Calu3 (cell line): ENCODE measurements at regions not wholly inside any gene's neighbourhood (a gene's known extent, or its start where the extent isn't known, plus 50 kb on each side); places are given as distances from the start of the nearest gene placed in this dataset.
A peak's percentile ranks its signal among the peaks of the same experiment; 100 is the strongest.

Source experiments
- BruUV-seq: library from RNA; stranded (reverse); fragments of 400-500 nt; replicated peaks from 2 replicates; lab custom pipeline; 2021; lab: Mats Ljungman, UMichigan
- CTCF ChIA-PET: fragments of 300-600 bp; sonication (Branson Sonifier 250); formaldehyde crosslinking; loops from one replicate; lab custom pipeline; 2022; ENCODE audit warnings: antibody characterized with exemption; lab: Charles Lee
- DNase-seq: peaks from one replicate; pipeline ENCODE4 v3.0.0; 2022
- H3K27ac Mint-ChIP-seq: one replicate; pipeline ENCODE4 v1.8.0; 2022; ENCODE audit warnings: mixed read lengths; ENCODE audit not compliant: unreplicated experiment
- H3K27me3 Mint-ChIP-seq: one replicate; pipeline ENCODE4 v1.8.0; 2022; ENCODE audit warnings: mixed read lengths; ENCODE audit not compliant: unreplicated experiment
- H3K36me3 Mint-ChIP-seq: one replicate; pipeline ENCODE4 v1.8.0; 2022; ENCODE audit warnings: mild to moderate bottlenecking, moderate library complexity, mixed read lengths; ENCODE audit not compliant: insufficient read depth, unreplicated experiment
- H3K4me1 Mint-ChIP-seq: one replicate; pipeline ENCODE4 v1.8.0; 2022; ENCODE audit warnings: mild to moderate bottlenecking, low read depth, mixed read lengths; ENCODE audit not compliant: unreplicated experiment
- H3K4me3 Mint-ChIP-seq: one replicate; pipeline ENCODE4 v1.8.0; 2022; ENCODE audit warnings: mild to moderate bottlenecking, low read depth, moderate library complexity, mixed read lengths; ENCODE audit not compliant: unreplicated experiment
- H3K9me3 Mint-ChIP-seq: one replicate; pipeline ENCODE4 v1.8.0; 2022; ENCODE audit warnings: low read depth, mixed read lengths; ENCODE audit not compliant: unreplicated experiment
- intact Hi-C: fragments of 100-400 bp; cut with micrococcal nuclease; formaldehyde crosslinking; loops from one replicate; pipeline ENCODE4 v1.10.0; 2022; ENCODE audit not compliant: unreplicated experiment
- TF ChIP-seq, protein P1 (sequence below): fragments of 200-600 bp; IDR thresholded peaks from one replicate; pipeline ENCODE4 v1.8.0; 2022; ENCODE audit warnings: antibody characterized with exemption; ENCODE audit not compliant: unreplicated experiment

DNA sequence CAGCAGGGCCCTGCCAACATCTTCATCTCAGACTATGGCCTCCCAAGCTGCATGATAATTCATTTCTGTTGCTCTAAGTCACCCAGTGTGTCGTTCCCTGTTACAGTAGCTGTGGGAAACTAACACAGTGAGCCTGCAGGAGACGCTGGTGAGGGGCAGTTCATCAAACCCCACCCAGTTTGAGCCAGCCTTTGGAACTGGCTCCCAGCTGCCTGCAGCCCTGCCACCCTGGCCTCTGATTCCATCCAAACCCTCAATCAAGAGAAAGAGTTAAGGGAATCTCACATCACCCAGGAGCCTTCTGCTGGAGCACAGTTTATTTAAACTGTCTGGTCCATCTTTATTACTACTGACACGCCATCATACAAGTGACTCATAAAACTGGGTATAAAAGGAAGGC lies 64.9 kb upstream of the ZCCHC2 start:
- H3K27me3 Mint-ChIP-seq: no peaks in the 10 kb centered on the region
- H3K4me3 Mint-ChIP-seq: no peak overlapping the region
- no peak for DNase-seq
- no peak overlapping the region for H3K27ac Mint-ChIP-seq
- intact Hi-C loops: no loop called here
- peaks cover 30% of the 10 kb centered on the region for H3K4me1 Mint-ChIP-seq
- TF ChIP-seq, protein P1, sequence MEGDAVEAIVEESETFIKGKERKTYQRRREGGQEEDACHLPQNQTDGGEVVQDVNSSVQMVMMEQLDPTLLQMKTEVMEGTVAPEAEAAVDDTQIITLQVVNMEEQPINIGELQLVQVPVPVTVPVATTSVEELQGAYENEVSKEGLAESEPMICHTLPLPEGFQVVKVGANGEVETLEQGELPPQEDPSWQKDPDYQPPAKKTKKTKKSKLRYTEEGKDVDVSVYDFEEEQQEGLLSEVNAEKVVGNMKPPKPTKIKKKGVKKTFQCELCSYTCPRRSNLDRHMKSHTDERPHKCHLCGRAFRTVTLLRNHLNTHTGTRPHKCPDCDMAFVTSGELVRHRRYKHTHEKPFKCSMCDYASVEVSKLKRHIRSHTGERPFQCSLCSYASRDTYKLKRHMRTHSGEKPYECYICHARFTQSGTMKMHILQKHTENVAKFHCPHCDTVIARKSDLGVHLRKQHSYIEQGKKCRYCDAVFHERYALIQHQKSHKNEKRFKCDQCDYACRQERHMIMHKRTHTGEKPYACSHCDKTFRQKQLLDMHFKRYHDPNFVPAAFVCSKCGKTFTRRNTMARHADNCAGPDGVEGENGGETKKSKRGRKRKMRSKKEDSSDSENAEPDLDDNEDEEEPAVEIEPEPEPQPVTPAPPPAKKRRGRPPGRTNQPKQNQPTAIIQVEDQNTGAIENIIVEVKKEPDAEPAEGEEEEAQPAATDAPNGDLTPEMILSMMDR: no peak
- CTCF ChIA-PET: no interaction called here
- peaks cover 5% of the 10 kb centered on the region for H3K36me3 Mint-ChIP-seq
- BruUV-seq: no TSS peak
- no peaks in the 10 kb centered on the region for H3K9me3 Mint-ChIP-seq

DNA sequence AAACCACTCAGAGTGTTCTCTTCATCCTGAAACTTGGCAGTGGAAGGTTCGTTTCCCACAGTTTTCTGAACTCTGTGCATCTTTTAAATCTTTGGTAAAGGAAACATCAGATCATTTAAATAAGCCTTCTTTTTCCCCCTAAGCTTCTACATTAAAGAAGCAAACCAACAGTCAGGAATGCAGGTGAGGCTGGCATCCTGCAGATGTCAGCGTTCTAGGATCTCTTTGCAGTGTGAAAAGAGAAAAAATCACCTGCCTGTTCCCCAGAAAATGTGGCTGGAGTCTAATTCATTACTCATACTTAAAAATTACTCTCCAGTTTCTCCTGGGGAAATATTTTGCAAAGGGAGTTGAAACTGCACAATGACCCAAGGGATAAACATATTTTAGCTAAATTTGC lies 64.5 kb upstream of the ZCCHC2 start:
- DNase-seq: no peak
- TF ChIP-seq, protein P1: no peak
- Mint-ChIP-seq H3K36me3 (peaks cover 3% of the 10 kb centered on the region), H3K4me3 (no peak overlapping the region), H3K27ac (no peak overlapping the region), H3K9me3 (no peaks in the 10 kb centered on the region), H3K27me3 (no peaks in the 10 kb centered on the region), H3K4me1 (peaks cover 25% of the 10 kb centered on the region)
- CTCF ChIA-PET: no interaction called here
- BruUV-seq: no TSS peak
- intact Hi-C loops: no loop called here

DNA sequence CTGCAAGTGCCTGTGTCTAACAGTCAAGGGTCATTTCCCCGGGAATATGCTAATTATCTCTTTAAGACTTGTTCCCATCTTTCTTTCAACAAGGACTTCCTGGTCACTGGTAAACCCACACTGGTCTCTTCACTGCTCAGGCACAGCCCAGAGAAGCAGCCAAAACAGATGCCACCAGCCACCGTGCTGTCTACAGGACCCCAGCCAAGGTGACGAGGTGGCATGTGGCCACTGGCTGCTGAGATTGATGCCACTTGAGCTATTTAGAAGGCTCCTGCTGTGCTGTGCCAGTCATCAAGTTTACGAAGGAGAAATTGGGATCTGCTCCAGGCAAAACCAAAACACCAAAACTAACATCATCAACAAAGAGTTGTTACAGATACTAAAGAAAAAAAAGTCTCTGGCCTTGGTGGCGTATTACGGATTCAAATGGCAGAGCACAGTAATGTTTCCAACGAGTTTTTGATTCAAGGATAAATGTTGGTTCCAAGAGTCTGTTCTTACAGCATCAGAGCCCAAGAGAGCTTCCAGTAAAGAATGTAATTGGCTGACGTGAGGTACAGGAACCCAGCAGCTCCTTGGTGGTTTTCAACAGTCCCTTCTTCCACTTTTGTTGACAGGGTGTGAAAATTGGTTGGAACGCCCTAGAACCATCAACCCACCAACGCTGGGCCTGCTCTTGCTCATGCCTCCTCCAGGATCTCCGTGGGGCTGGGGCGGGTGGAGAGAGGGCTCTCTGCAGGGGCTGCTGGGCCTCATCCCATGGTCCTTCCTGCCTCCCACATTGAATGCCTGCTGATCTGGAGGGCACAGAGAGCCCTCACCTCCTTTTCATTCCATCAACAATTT lies 63.7 kb upstream of the ZCCHC2 start:
- peaks cover 2% of the 10 kb centered on the region for H3K9me3 Mint-ChIP-seq
- no peak overlapping the region for H3K27ac Mint-ChIP-seq
- CTCF ChIA-PET: no interaction called here

DNA sequence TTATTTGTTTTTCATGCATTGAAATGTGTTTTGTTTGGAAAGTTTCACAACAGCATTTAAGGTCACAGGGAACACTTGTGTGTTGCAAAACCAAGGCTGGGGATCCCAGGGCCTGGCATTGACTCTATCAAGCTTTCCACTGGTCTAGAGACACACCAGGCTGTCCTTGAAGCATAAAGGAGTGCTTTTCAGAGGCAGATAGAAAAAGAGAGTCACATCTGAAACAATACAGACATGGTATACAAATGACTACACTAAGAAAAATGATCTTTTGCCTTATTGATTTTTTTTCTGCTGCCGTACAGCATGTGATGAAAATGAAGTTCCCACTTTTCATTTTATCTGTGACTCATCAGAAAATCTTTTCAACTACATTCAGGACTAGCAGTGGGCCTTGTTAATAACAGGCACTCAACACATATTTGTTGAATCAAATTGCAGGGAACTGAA lies 61.9 kb upstream of the ZCCHC2 start:
- TF ChIP-seq, protein P1: no peak
- H3K9me3 Mint-ChIP-seq: peaks cover 6% of the 10 kb centered on the region
- H3K27ac Mint-ChIP-seq: peak overlapping the region; percentile 46
- DNase-seq: no peak
- H3K27me3 Mint-ChIP-seq: no peaks in the 10 kb centered on the region
- intact Hi-C loops: loop anchor here (2.0 kb wide), 1 partner anchor 26 kb away; no protein-coding TSS in a partner anchor
- H3K4me3 Mint-ChIP-seq: no peak overlapping the region
- peaks cover 18% of the 10 kb centered on the region for H3K4me1 Mint-ChIP-seq
- no peaks in the 10 kb centered on the region for H3K36me3 Mint-ChIP-seq
- CTCF ChIA-PET: no interaction called here
- no TSS peak for BruUV-seq

More for the DNA sequence above, 63.7 kb upstream of the ZCCHC2 start:
- intact Hi-C loops: no loop called here
- Mint-ChIP-seq H3K4me1 (peaks cover 18% of the 10 kb centered on the region), H3K4me3 (no peak overlapping the region), H3K36me3 (no peaks in the 10 kb centered on the region), H3K27me3 (no peaks in the 10 kb centered on the region)
- BruUV-seq: no TSS peak
- TF ChIP-seq, protein P1: no peak
- no peak for DNase-seq
